ENCODE measurements at regions not wholly inside any gene's neighbourhood (a gene's known extent, or its start where the extent isn't known, plus 50 kb on each side); places are given as distances from the start of the nearest gene placed in this dataset.
"Not testable (repeated sequence)": the region's sequence is repeated elsewhere in the genome, so short reads cannot be mapped to it uniquely, and the experiment has no call there.

DNA sequence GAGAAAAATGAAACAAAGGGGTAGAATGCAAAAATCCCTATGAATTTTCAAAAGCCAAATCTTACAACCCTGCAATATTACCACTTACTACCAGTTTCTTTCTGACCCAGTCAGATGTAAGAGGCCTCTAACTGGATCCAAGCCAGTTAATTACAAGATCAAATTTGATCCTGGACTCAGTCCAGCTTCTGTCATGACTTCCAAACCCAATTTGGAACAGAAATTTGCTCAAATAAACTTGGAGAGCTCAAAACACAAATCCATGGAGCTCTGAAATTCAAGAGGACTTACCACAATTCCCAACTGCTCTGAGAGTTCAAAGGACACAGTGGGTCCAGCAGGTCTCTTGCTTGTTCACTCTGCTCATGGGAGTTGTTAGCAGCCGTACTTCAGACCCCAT lies 1271.7 kb upstream of the SLC39A10 start:
- Histone ChIP-seq H3K4me3 (no peak overlapping the region), H3K27me3 (no peaks in the 10 kb centered on the region), H3K4me1 (no peaks in the 10 kb centered on the region), H3K9me3 (peaks cover 8% of the 10 kb centered on the region), H3K36me3 (no peaks in the 10 kb centered on the region), H3K27ac (no peak overlapping the region)
- DNase-seq (ENCODE audit: low spot score in 2 of 2) = no peak
- no peak for TF ChIP-seq CTCF (IDR thresholded peaks at IDR 0.05)
- no peak for TF ChIP-seq EP300 (IDR thresholded peaks at IDR 0.05)
- TF ChIP-seq POLR2A (IDR thresholded peaks at IDR 0.05) = no peak
- TF ChIP-seq POLR2AphosphoS5 (IDR thresholded peaks at IDR 0.05) = no peak
- 60% methylated on average over 1 of the region's 1 CpG for WGBS

DNA sequence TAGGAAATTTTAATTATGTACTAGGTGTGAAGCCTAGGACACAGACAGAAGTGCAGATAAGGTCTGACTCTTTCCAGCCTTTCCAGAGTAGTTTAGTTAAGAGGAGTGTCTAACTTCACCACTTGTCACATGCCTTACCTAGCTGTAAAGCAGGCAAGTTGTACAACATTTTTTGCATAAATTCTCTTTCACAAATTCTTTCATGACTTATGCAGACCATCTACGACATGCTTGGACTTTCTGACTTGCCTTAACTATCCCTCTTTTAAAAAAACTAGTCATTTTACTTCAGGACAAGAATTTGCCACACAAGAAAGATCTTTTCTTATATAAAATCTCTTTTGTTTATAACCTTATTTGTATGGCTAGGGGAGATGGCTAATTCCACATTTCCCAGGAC lies 1273.6 kb upstream of the SLC39A10 start:
- 48% methylated on average over 1 of the region's 1 CpG for WGBS
- H3K27ac ChIP-seq = no peak overlapping the region
- TF ChIP-seq EP300 (IDR thresholded peaks at IDR 0.05) (no peak), CTCF (IDR thresholded peaks at IDR 0.05) (no peak), POLR2A (IDR thresholded peaks at IDR 0.05) (no peak), POLR2AphosphoS5 (IDR thresholded peaks at IDR 0.05) (no peak)
- H3K9me3 ChIP-seq = peaks cover 8% of the 10 kb centered on the region
- no peak overlapping the region for H3K4me3 ChIP-seq
- H3K4me1 ChIP-seq = no peaks in the 10 kb centered on the region
- no peak for DNase-seq (ENCODE audit: low spot score in 2 of 2)
- H3K36me3 ChIP-seq = no peaks in the 10 kb centered on the region
- no peaks in the 10 kb centered on the region for H3K27me3 ChIP-seq

DNA sequence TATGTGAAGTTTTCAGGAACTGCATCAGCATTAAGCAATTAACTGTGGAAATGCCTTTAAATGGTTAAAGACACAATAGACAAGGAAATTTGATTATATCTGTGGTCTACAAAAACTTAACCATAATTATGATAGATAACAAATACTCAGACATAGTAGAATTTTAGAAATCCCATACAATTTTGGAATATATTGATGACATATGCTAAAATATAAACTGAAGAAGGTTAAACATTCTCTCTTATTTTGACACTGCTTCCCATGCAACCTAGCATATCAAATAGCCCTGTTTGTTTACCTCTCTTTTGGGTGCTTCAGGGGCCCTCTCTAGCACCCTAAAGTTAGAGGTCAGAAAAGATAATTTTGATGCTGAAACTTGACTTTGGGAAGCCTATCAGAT lies 1274.8 kb upstream of the SLC39A10 start:
- no peaks in the 10 kb centered on the region for H3K27me3 ChIP-seq
- H3K4me3 ChIP-seq = no peak overlapping the region
- H3K36me3 ChIP-seq = no peaks in the 10 kb centered on the region
- peaks cover 8% of the 10 kb centered on the region for H3K9me3 ChIP-seq
- no peak for DNase-seq (ENCODE audit: low spot score in 2 of 2)
- H3K4me1 ChIP-seq = no peaks in the 10 kb centered on the region
- no peak overlapping the region for H3K27ac ChIP-seq
- TF ChIP-seq POLR2AphosphoS5 (IDR thresholded peaks at IDR 0.05) (no peak), CTCF (IDR thresholded peaks at IDR 0.05) (no peak), EP300 (IDR thresholded peaks at IDR 0.05) (no peak), POLR2A (IDR thresholded peaks at IDR 0.05) (no peak)

- no peak overlapping the region for H3K4me3 ChIP-seq
- peaks cover 8% of the 10 kb centered on the region for H3K9me3 ChIP-seq
- H3K27ac ChIP-seq = no peak overlapping the region
- no peaks in the 10 kb centered on the region for H3K36me3 ChIP-seq
- WGBS = 87% methylated on average over 1 of the region's 1 CpG
- no peak for DNase-seq (ENCODE audit: low spot score in 2 of 2)
- no peaks in the 10 kb centered on the region for H3K27me3 ChIP-seq
- H3K4me1 ChIP-seq = no peaks in the 10 kb centered on the region
- TF ChIP-seq CTCF (IDR thresholded peaks at IDR 0.05) (no peak), POLR2AphosphoS5 (IDR thresholded peaks at IDR 0.05) (no peak), EP300 (IDR thresholded peaks at IDR 0.05) (no peak), POLR2A (IDR thresholded peaks at IDR 0.05) (no peak)
These were observed 1277.0 kb upstream of the SLC39A10 start for GRCh38 chr2:194380011-194380410.

DNA sequence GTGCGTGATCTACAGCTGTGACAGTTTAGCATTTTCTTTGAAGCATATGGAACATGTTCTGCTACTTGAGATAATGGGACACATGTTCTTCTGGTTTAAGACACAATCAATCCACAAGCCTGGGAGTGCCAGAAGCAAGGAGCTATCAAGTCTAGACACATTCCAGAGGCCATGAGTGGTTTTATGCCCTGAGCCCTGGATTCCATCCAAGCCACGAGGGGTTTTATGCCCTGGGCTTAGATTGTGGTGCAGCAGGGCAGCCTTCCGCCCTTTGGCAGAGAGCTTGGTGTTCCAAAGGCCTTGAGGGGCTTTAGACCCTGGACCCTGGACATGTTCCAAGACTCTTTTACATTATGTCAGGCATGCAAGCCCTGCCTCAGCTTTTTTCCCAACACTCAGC lies 1289.6 kb upstream of the SLC39A10 start:
- not testable (repeated sequence) for H3K4me3 ChIP-seq; H3K4me1 ChIP-seq; DNase-seq (ENCODE audit: low spot score in 2 of 2); H3K27me3 ChIP-seq; H3K36me3 ChIP-seq; H3K9me3 ChIP-seq; H3K27ac ChIP-seq
- 40% methylated on average over 3 of the region's 3 CpGs for WGBS

GRCh38 chr2:194363878-194364277 lies 1293.1 kb upstream of the SLC39A10 start:
- Histone ChIP-seq H3K27ac (no peak overlapping the region), H3K36me3 (no peaks in the 10 kb centered on the region), H3K9me3 (peaks cover 7% of the 10 kb centered on the region), H3K4me1 (no peaks in the 10 kb centered on the region), H3K27me3 (no peaks in the 10 kb centered on the region), H3K4me3 (no peak overlapping the region)
- no peak for DNase-seq (ENCODE audit: low spot score in 2 of 2)
- TF ChIP-seq POLR2AphosphoS5 (IDR thresholded peaks at IDR 0.05) (no peak), EP300 (IDR thresholded peaks at IDR 0.05) (no peak), POLR2A (IDR thresholded peaks at IDR 0.05) (no peak)
- WGBS = 84% methylated on average over 2 of the region's 2 CpGs

Measured in suprapubic skin (tissue), 4 donors.